ENCODE measurements at regions not wholly inside any gene's neighbourhood (a gene's known extent, or its start where the extent isn't known, plus 50 kb on each side); places are given as distances from the start of the nearest gene placed in this dataset.

- 90 to 100% (median 96%) methylated on average over 1 of the region's 1 CpG for WGBS, 5 donors
- Histone ChIP-seq H3K27ac (no peak overlapping the region), H3K4me3 (no peak overlapping the region), H3K9me3 (no peaks in the 10 kb centered on the region), H3K36me3 (no peaks in the 10 kb centered on the region), H3K27me3 (no peaks in the 10 kb centered on the region), H3K4me1 (no peaks in the 10 kb centered on the region)
- TF ChIP-seq CTCF (IDR thresholded peaks at IDR 0.05): no peak
- TF ChIP-seq POLR2A (IDR thresholded peaks at IDR 0.05): no peak
- TF ChIP-seq POLR2AphosphoS5 (IDR thresholded peaks at IDR 0.05): no peak
- TF ChIP-seq EP300 (IDR thresholded peaks at IDR 0.05): no peak
- no peak for DNase-seq
- intact Hi-C loops (cut with DNase I; ENCODE audit: low total_unique reads): no loop called here
Observed at GRCh38 chr4:34891892-34892291, 1352.4 kb downstream of the ARAP2 start.

GRCh38 chr4:34893382-34893781, 1350.9 kb downstream of the ARAP2 start:
- Histone ChIP-seq H3K4me3 (no peak overlapping the region), H3K27me3 (no peaks in the 10 kb centered on the region), H3K9me3 (no peaks in the 10 kb centered on the region), H3K36me3 (no peaks in the 10 kb centered on the region), H3K4me1 (no peaks in the 10 kb centered on the region), H3K27ac (no peak overlapping the region)
- WGBS, 5 donors: 62 to 75% (median 69%) methylated on average over 3 of the region's 3 CpGs
- TF ChIP-seq EP300 (IDR thresholded peaks at IDR 0.05) (no peak), POLR2AphosphoS5 (IDR thresholded peaks at IDR 0.05) (no peak), POLR2A (IDR thresholded peaks at IDR 0.05) (no peak), CTCF (IDR thresholded peaks at IDR 0.05) (no peak)
- intact Hi-C loops (cut with DNase I; ENCODE audit: low total_unique reads): no loop called here
- no peak for DNase-seq

GRCh38 chr4:34920032-34920431, 1324.3 kb downstream of the ARAP2 start:
- H3K4me3 ChIP-seq: no peak overlapping the region
- H3K9me3 ChIP-seq: peaks cover 0 to 4% (median 0%) of the 10 kb centered on the region in 4 donors
- DNase-seq: no peak
- no peak for TF ChIP-seq CTCF (IDR thresholded peaks at IDR 0.05)
- TF ChIP-seq POLR2AphosphoS5 (IDR thresholded peaks at IDR 0.05): no peak
- TF ChIP-seq EP300 (IDR thresholded peaks at IDR 0.05): no peak
- TF ChIP-seq POLR2A (IDR thresholded peaks at IDR 0.05): no peak
- H3K4me1 ChIP-seq: no peaks in the 10 kb centered on the region
- no peaks in the 10 kb centered on the region for H3K27me3 ChIP-seq
- 82 to 97% (median 93%) methylated on average over 2 of the region's 2 CpGs for WGBS, 5 donors
- intact Hi-C loops (cut with DNase I; ENCODE audit: low total_unique reads): no loop called here
- H3K36me3 ChIP-seq: no peaks in the 10 kb centered on the region
- no peak overlapping the region for H3K27ac ChIP-seq

- no peak for TF ChIP-seq CTCF (IDR thresholded peaks at IDR 0.05)
- TF ChIP-seq POLR2A (IDR thresholded peaks at IDR 0.05): no peak
- no peak for TF ChIP-seq EP300 (IDR thresholded peaks at IDR 0.05)
- no peak for TF ChIP-seq POLR2AphosphoS5 (IDR thresholded peaks at IDR 0.05)
- intact Hi-C loops (cut with DNase I; ENCODE audit: low total_unique reads): no loop called here
- DNase-seq: no peak
- Histone ChIP-seq H3K27me3 (no peaks in the 10 kb centered on the region), H3K4me3 (no peak overlapping the region), H3K9me3 (peaks cover 0 to under 1% (median 0%) of the 10 kb centered on the region in 4 donors), H3K4me1 (no peaks in the 10 kb centered on the region), H3K36me3 (no peaks in the 10 kb centered on the region), H3K27ac (no peak overlapping the region)
- 64 to 76% (median 71%) methylated on average over 3 of the region's 3 CpGs for WGBS, 5 donors
Observed at GRCh38 chr4:34921391-34921790, 1322.9 kb downstream of the ARAP2 start.

Measured in stomach (tissue), 8 donors.